Liver (tissue), 7 donors: ENCODE measurements at regions not wholly inside any gene's neighbourhood (a gene's known extent, or its start where the extent isn't known, plus 50 kb on each side); places are given as distances from the start of the nearest gene placed in this dataset.

ENCODE experiments used
- DNase-seq: peaks from one replicate; pipeline ENCODE4 v3.0.0-alpha.2; 2017; ENCODE audit warnings: low spot score
- H3K27ac ChIP-seq, 2 donors: one replicate each; pipeline ENCODE4 v1.7.0; 2013; ENCODE audit warnings: inconsistent platforms in 2 of 2, low read length in 2 of 2, control low read depth in 1 of 2, low read depth in 1 of 2, mild to moderate bottlenecking in 1 of 2
- H3K27me3 ChIP-seq, 4 donors: one replicate each; pipeline versions ENCODE4 v1.6.1 to v1.7.0; 2013; ENCODE audit warnings: low read length in 3 of 4, inconsistent platforms in 1 of 4, mild to moderate bottlenecking in 1 of 4, moderate library complexity in 1 of 4; ENCODE audit not compliant: control insufficient read depth in 4 of 4, insufficient read depth in 4 of 4
- H3K36me3 ChIP-seq, 4 donors: one replicate each; pipeline versions ENCODE4 v1.6.1 to v1.7.0; 2013; ENCODE audit warnings: low read length in 3 of 4, mild to moderate bottlenecking in 3 of 4, low read depth in 1 of 4, moderate library complexity in 1 of 4; ENCODE audit not compliant: control insufficient read depth in 4 of 4, insufficient read depth in 3 of 4
- H3K4me1 ChIP-seq, 4 donors: one replicate each; pipeline versions ENCODE4 v1.6.1 to v1.7.0; 2013; ENCODE audit warnings: low read length in 3 of 4, mild to moderate bottlenecking in 3 of 4, moderate library complexity in 1 of 4; ENCODE audit not compliant: control insufficient read depth in 4 of 4, insufficient read depth in 4 of 4
- H3K4me3 ChIP-seq, 3 donors: one replicate each; pipeline versions ENCODE4 v1.6.1 to v1.7.0; 2013; ENCODE audit warnings: low read length in 3 of 3, control low read depth in 1 of 3, low read depth in 1 of 3, mild to moderate bottlenecking in 1 of 3
- H3K9ac ChIP-seq, 2 donors: one replicate each; pipeline ENCODE4 v1.7.0; 2013; ENCODE audit warnings: low read length in 2 of 2, mild to moderate bottlenecking in 2 of 2, moderate library complexity in 2 of 2, control low read depth in 1 of 2, low read depth in 1 of 2
- H3K9me3 ChIP-seq, 4 donors: one replicate each; pipeline versions ENCODE4 v1.6.1 to v1.7.0; 2013; ENCODE audit warnings: low read length in 3 of 4; ENCODE audit not compliant: control insufficient read depth in 4 of 4
- ATF3 ChIP-seq: IDR thresholded peaks from 2 replicates; pipeline ENCODE4 v1.6.1; 2016; ENCODE audit warnings: antibody characterized with exemption
- EGR1 ChIP-seq, 2 donors: IDR thresholded peaks; 2 replicates each; pipeline ENCODE4 v1.6.1; 2016 to 2018; ENCODE audit warnings: antibody characterized with exemption in 2 of 2, low read depth in 2 of 2
- FOXA1 ChIP-seq: IDR thresholded peaks from 2 replicates; pipeline ENCODE4 v1.6.1; 2016; ENCODE audit warnings: antibody characterized with exemption
- FOXA2 ChIP-seq: IDR thresholded peaks from 2 replicates; pipeline ENCODE4 v1.6.1; 2016; ENCODE audit warnings: antibody characterized with exemption
- GABPA ChIP-seq, 2 donors: IDR thresholded peaks in 1 of 2; conservative IDR thresholded peaks in 1 of 2; 2 replicates each; pipeline ENCODE4 v1.6.1; 2016; ENCODE audit warnings: antibody characterized with exemption in 2 of 2, mild to moderate bottlenecking in 1 of 2, moderate library complexity in 1 of 2
- HNF4A ChIP-seq, 2 donors: conservative IDR thresholded peaks; 2 replicates each; pipeline ENCODE4 v1.6.1; 2016; ENCODE audit warnings: antibody characterized with exemption in 2 of 2, mild to moderate bottlenecking in 2 of 2
- HNF4G ChIP-seq: IDR thresholded peaks from 2 replicates; pipeline ENCODE4 v1.6.1; 2016; ENCODE audit warnings: antibody characterized with exemption
- JUND ChIP-seq, 2 donors: IDR thresholded peaks; 2 replicates each; pipeline ENCODE4 v1.6.1; 2016; ENCODE audit warnings: antibody characterized with exemption in 2 of 2
- NR2F2 ChIP-seq: IDR thresholded peaks from 2 replicates; pipeline ENCODE4 v1.6.1; 2016; ENCODE audit warnings: antibody characterized with exemption
- RAD21 ChIP-seq, 2 donors: IDR thresholded peaks; 2 replicates each; pipeline ENCODE4 v1.6.1; 2016; ENCODE audit warnings: antibody characterized with exemption in 2 of 2, mild to moderate bottlenecking in 2 of 2
- RXRA ChIP-seq, 2 donors: IDR thresholded peaks; 2 replicates each; pipeline ENCODE4 v1.6.1; 2017 to 2018; ENCODE audit warnings: antibody characterized with exemption in 2 of 2, mild to moderate bottlenecking in 1 of 2
- SP1 ChIP-seq: IDR thresholded peaks from 2 replicates; pipeline ENCODE4 v1.6.1; 2018; ENCODE audit warnings: antibody characterized with exemption, mild to moderate bottlenecking
- TAF1 ChIP-seq: conservative IDR thresholded peaks from 2 replicates; pipeline ENCODE4 v1.6.1; 2016; ENCODE audit warnings: antibody characterized with exemption, mild to moderate bottlenecking
- YY1 ChIP-seq: IDR thresholded peaks from 2 replicates; pipeline ENCODE4 v1.6.1; 2016; ENCODE audit warnings: antibody characterized with exemption, mild to moderate bottlenecking
- whole genome bisulfite sequencing: extraction: QIAGEN DNeasy Blood & Tissue Kit; methylation state at CpG from one replicate; pipeline ENCODE4 v1.1.7; 2013; 5-methylcytosine and 5-hydroxymethylcytosine counted together
- TF ChIP-seq, protein P1 (sequence below): IDR thresholded peaks from 2 replicates; pipeline ENCODE4 v1.6.1; 2016; ENCODE audit warnings: antibody characterized with exemption
- TF ChIP-seq, protein P2 (sequence below): IDR thresholded peaks from 2 replicates; pipeline ENCODE4 v1.6.1; 2016; ENCODE audit warnings: antibody characterized with exemption, mild to moderate bottlenecking
- donor health status: healthy.
- donor health status: healthy.
- donor health status: healthy.
- donor health status: healthy.

DNA sequence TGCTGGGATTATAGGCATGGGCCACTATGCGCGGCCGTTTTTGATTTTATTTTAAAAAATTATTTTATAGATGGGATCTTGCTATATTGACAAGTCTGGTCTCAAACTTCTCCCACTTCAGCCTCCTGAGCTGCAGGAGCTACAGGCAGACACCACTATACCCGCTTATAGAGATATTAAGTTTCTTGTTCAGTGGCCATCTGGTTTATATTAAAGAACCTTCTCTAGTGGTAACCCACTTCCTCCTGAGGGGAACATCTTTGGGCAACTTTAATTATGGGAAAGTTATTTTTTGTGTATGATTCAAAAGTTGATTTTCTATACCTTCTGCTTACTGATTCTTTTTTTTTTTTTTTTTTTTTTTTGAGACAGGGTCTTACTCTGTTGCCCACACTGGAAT is 172.7 kb downstream of the KLF5 start (continued):
- TF ChIP-seq, protein P1, sequence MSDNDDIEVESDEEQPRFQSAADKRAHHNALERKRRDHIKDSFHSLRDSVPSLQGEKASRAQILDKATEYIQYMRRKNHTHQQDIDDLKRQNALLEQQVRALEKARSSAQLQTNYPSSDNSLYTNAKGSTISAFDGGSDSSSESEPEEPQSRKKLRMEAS = no peak
- no peak for TF ChIP-seq FOXA1
- TF ChIP-seq EGR1 (IDR thresholded peaks at IDR 0.05; ENCODE audit: low read depth in 2 of 2) = no peak
- no peak for TF ChIP-seq ATF3
- TF ChIP-seq GABPA (IDR thresholded peaks at IDR 0.05 in 1 of 2, conservative IDR thresholded peaks at IDR 0.05 in 1 of 2) = no peak
- no peak for TF ChIP-seq RXRA (IDR thresholded peaks at IDR 0.05)
- TF ChIP-seq RAD21 (IDR thresholded peaks at IDR 0.05) = no peak
- no peak for TF ChIP-seq HNF4G

- no peak overlapping the region for H3K27ac ChIP-seq
- no peak for DNase-seq
- WGBS = 86% methylated on average over 3 of the region's 3 CpGs
Measured at GRCh38 chr13:73230716-73231115, 171.9 kb downstream of the KLF5 start.

GRCh38 chr13:73228546-73228945 is 169.7 kb downstream of the KLF5 start:
- Histone ChIP-seq H3K27ac (no peak overlapping the region), H3K36me3 (no peaks in the 10 kb centered on the region), H3K9ac (no peak overlapping the region), H3K4me1 (no peaks in the 10 kb centered on the region), H3K9me3 (no peaks in the 10 kb centered on the region), H3K27me3 (no peaks in the 10 kb centered on the region), H3K4me3 (no peak overlapping the region)
- no peak for DNase-seq
- TF ChIP-seq RAD21 (IDR thresholded peaks at IDR 0.05) (peak; percentile 58 to 60), GABPA (IDR thresholded peaks at IDR 0.05 in 1 of 2, conservative IDR thresholded peaks at IDR 0.05 in 1 of 2) (no peak)

More at GRCh38 chr13:73230716-73231115, 171.9 kb downstream of the KLF5 start:
- no peaks in the 10 kb centered on the region for H3K4me1 ChIP-seq
- no peak overlapping the region for H3K9ac ChIP-seq
- TF ChIP-seq TAF1 (no peak), HNF4A (conservative IDR thresholded peaks at IDR 0.05) (no peak), RXRA (IDR thresholded peaks at IDR 0.05) (no peak), FOXA2 (no peak)
- TF ChIP-seq, protein P2, sequence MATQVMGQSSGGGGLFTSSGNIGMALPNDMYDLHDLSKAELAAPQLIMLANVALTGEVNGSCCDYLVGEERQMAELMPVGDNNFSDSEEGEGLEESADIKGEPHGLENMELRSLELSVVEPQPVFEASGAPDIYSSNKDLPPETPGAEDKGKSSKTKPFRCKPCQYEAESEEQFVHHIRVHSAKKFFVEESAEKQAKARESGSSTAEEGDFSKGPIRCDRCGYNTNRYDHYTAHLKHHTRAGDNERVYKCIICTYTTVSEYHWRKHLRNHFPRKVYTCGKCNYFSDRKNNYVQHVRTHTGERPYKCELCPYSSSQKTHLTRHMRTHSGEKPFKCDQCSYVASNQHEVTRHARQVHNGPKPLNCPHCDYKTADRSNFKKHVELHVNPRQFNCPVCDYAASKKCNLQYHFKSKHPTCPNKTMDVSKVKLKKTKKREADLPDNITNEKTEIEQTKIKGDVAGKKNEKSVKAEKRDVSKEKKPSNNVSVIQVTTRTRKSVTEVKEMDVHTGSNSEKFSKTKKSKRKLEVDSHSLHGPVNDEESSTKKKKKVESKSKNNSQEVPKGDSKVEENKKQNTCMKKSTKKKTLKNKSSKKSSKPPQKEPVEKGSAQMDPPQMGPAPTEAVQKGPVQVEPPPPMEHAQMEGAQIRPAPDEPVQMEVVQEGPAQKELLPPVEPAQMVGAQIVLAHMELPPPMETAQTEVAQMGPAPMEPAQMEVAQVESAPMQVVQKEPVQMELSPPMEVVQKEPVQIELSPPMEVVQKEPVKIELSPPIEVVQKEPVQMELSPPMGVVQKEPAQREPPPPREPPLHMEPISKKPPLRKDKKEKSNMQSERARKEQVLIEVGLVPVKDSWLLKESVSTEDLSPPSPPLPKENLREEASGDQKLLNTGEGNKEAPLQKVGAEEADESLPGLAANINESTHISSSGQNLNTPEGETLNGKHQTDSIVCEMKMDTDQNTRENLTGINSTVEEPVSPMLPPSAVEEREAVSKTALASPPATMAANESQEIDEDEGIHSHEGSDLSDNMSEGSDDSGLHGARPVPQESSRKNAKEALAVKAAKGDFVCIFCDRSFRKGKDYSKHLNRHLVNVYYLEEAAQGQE = no peak
- no peaks in the 10 kb centered on the region for H3K9me3 ChIP-seq
- H3K27me3 ChIP-seq = no peaks in the 10 kb centered on the region
- no peaks in the 10 kb centered on the region for H3K36me3 ChIP-seq
- no peak overlapping the region for H3K4me3 ChIP-seq

- no peak overlapping the region for H3K9ac ChIP-seq
- H3K4me1 ChIP-seq = no peaks in the 10 kb centered on the region
- WGBS = 97% methylated on average over 1 of the region's 1 CpG
- DNase-seq = no peak
- H3K9me3 ChIP-seq = no peaks in the 10 kb centered on the region
- no peak overlapping the region for H3K4me3 ChIP-seq
- H3K27ac ChIP-seq = no peak overlapping the region
- no peaks in the 10 kb centered on the region for H3K36me3 ChIP-seq
- no peaks in the 10 kb centered on the region for H3K27me3 ChIP-seq
- TF ChIP-seq EGR1 (IDR thresholded peaks at IDR 0.05; ENCODE audit: low read depth in 2 of 2) (no peak), NR2F2 (no peak), HNF4A (conservative IDR thresholded peaks at IDR 0.05) (no peak), GABPA (IDR thresholded peaks at IDR 0.05 in 1 of 2, conservative IDR thresholded peaks at IDR 0.05 in 1 of 2) (no peak), SP1 (no peak), YY1 (no peak), ATF3 (no peak), JUND (IDR thresholded peaks at IDR 0.05) (no peak), HNF4G (no peak)
- TF ChIP-seq, protein P1 = no peak
- TF ChIP-seq, protein P2 = no peak
Measured at GRCh38 chr13:73225990-73226389, 167.2 kb downstream of the KLF5 start.
